Non-pigmented ciliary epithelial cell (primary cell): ENCODE measurements at regions not wholly inside any gene's neighbourhood (a gene's known extent, or its start where the extent isn't known, plus 50 kb on each side); places are given as distances from the start of the nearest gene placed in this dataset.
A peak's percentile ranks its signal among the peaks of the same experiment; 100 is the strongest.
"Not testable (repeated sequence)": the region's sequence is repeated elsewhere in the genome, so short reads cannot be mapped to it uniquely, and the experiment has no call there.

Experiments used
- DNase-seq: peaks from one replicate; pipeline ENCODE4 v3.0.0-alpha.2; 2010; ENCODE audit warnings: low read depth

DNA sequence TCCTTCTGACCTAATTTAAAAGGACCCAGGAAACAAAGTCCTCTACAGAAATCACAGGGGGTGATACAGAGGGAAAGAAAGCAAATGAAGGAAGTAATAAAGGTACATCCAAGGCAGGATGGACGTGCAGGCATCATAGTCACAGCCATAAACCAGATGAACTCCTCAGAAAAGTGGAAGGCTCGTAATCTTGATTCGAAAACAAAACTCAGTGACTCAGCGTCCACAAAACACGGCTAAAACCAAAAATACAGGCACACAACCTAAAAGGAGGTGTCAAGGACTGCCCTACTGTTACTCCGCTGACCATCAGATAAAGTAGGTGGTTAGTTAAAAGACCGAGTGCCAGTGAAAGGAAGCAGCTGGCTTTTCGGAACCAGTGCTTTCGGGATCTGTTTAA is 81.5 kb downstream of the TRIM69 start:
- DNase-seq, result not testable (repeated sequence)

DNA sequence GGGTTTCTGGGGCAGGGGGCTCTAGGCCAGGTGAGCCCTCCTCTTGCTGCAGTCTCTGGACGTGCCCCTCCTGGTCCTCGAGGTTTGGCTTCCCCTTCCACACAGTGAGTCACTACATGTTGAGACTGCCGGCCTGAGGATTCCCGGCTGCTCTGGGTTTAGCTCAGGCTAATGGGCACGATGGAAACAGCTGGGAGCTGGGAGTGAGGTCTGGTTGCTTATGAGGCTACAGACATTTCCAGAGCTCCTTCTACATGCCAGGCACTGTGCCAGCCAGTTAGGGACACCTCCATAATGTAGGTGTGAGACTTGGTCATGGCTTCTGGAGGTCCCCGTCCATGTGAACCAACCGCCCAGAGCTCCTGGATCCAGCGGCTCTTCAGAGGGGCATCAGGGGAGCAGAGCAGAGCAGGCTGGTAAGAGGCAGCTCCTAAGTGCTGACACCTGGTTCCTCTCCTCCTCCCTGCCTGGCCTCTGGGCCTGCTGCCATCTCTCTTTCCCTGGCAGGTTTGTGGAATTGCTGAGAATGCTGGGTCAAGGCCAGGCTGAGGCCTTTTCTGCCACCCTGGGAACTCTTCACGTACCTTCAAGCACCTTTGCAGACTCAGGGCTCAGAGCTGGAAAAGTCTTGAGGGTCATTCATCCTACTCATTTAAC is 83.1 kb downstream of the TRIM69 start:
- not testable (repeated sequence) for DNase-seq

GRCh38 chr15:44820535-44820934 is 84.2 kb downstream of the TRIM69 start:
- DNase-seq, result not testable (repeated sequence)

GRCh38 chr15:44820967-44821366 is 84.6 kb downstream of the TRIM69 start:
- not testable (repeated sequence) for DNase-seq

DNA sequence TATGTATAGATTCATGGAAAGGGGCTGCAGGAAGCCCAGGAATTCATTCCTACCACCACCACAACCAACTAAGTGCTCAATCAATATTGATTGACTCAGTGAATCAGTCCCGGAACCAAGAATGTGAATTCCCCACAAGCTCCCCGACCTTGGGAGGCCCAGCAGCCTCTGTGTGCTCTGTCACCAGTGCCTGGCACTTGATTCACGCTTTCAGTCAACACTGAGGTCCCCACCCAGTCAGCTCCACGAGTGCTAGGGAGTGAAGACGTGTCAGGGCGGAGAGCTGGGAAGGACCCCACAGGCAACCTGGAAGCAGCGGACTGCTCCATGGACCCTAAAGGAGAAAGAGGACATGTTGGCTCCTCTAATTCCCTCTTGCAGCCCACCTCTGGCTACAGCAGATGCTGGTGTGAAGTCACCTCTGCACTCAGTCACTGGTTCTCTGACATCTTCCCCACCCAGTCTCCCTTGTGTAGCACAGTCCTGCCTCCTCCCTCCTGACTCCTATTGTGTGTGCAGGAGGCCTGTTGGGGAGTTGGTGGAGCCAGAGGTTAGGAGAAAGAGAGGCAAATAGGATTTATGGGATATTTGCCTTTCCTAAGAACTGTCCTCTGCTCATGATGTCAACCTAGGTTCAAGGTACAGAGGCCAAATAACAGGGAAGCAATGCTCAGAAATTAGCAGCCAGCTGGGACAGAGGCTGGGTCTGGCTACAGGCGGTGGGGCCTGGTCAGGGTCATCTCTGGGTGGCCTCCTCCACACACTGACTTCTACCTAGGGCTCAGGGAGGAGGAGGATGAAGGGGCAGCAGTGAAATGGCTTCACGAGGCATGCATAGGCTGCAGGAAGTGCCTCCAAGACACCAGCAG is 88.2 kb downstream of the TRIM69 start:
- DNase-seq, result not testable (repeated sequence)

DNA sequence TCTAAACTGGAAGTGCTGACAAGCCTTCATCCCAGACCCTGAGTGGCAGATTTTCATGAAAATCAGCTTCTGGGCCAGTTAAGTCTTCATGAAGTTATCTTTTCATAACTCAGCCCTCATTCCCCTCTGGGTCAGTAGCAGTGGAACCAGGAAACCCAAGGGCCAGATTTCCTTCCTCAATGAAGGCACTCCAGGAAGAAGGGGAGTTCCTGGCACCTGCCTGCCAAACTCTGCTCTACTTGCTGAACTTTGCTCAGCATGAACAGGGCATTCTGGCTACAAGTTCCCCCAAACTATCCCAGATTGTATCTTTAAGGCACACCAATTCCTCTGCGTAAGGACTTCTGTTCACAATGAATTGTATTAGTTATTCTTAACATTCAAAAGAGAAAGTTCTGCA is 90.3 kb downstream of the TRIM69 start:
- DNase-seq, result not testable (repeated sequence)

DNA sequence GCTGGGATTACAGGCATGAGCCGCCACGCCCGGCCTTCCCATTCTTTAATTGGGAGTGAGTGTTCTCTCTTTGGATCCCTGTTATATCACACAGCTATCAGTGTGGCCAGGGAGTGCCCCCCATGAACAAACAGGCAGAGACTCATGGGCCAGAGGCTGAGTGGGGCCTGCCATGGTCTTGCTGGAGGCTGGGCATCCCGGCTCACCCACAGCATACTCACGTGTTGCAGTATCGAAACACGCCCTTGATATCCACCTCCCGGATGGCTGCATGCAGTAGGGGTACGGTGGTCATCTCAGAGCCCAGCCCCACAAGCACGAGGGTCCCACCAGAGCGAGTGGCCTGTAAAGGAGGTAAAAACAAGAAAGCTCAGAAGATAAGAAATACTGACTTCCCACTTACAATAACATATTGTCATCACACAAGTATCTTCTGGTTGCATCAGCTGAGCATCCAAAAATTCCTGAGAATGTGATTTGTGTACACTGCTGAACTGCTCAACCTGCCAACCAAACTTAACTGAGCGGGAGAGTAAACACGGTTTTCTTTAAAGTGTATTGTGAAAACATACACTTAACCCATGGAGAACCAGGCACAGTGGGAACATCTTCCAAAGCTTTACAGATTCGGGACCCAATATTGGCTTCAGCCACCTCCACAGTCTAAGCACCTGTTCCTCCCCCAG is 92.0 kb downstream of the TRIM69 start:
- DNase-seq, result not testable (repeated sequence)

- DNase-seq, result not testable (repeated sequence)
Measured at GRCh38 chr15:44829150-44829549, 92.8 kb downstream of the TRIM69 start.

DNA sequence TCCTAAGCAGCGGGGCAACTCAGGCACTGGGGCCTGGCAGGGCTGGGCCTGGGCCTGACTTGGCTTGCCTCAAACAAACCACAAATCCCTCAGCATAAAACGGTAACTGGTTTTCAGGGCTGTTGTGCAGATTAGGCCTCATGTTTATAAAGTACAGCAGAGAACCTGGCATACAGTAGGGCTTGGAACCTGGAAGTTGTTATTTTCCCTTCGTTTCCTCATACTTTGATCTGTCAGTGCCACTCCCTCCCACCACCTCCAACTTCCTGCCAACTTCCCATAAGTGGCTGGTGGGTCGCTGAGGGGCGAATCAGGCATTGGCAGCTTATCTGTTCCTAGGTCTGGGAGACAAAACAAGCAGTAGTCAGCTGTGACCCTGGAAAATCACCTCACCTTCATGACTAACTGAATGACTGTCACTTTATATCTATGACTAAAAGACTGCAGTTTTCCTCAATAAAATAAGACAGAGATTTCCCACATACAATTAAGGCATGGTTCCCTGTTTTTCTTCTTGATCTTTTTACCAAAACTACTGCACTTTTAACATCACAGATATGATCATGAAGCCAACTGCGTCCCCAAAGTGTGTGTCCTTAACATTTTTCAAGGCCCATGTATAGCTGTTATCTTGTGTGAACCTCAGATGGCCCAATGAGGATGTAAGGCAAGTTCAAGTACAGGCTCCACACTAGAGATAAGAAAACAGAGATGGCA is 94.5 kb downstream of the TRIM69 start:
- DNase-seq, result not testable (repeated sequence)

- not testable (repeated sequence) for DNase-seq
Measured at GRCh38 chr15:44831409-44831741, 95.0 kb downstream of the TRIM69 start.

DNA sequence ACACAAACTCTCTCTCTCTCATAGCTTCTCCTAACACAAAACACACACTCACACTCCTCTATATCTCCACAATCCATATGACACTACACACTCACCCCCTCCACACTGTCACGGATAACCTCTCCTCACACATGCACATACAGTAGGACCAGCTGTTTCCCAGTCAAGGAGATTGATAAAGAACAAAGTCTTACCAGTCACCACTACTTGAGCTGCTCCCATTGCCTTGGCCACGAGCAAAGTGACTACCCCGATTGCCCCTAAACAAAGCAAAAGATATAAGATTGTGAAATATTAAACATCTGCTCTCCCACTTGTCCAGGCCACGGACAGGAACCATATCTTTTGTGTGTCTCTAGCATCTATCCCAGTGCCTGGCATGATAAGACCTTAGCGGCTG is 95.8 kb downstream of the TRIM69 start:
- DNase-seq, result not testable (repeated sequence)

DNA sequence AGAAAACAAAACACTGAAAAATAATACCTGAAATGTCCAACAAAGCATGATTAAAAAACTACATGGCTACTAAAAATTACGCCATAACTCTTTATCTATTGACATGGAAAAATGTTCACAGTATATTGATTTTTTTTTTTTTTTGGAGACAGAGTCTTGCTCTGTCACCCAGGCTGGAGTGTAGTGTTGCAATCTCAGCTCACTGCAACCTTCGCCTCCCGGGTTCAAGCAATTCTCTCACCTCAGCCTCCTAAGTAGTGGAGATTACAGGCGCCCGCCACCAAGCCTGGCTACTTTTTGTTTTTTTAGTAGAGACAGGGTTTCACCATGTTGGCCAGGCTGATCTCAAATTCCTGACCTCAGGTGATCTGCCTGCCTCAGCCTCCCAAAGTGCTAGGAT is 96.8 kb downstream of the TRIM69 start:
- DNase-seq, result not testable (repeated sequence)

DNA sequence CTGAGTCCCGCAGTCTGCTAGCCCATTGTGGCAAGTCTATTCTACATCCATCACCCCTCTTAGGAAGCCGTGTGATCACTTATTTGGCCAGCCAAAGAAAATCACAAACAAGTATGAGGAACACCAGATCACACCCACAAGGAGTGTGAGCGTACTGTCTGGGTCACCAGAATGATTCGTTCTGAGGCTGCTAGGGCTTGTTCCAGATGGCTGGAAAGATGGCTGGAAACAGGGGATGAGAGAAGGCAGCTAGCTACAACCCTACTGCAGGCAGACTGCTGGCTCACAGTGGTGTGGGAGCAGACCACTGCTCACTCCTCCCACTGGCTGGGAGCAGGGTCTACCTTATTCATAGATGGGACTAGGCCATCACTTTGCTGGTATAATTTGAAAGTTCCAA is 97.4 kb downstream of the TRIM69 start:
- DNase-seq, result not testable (repeated sequence)

DNA sequence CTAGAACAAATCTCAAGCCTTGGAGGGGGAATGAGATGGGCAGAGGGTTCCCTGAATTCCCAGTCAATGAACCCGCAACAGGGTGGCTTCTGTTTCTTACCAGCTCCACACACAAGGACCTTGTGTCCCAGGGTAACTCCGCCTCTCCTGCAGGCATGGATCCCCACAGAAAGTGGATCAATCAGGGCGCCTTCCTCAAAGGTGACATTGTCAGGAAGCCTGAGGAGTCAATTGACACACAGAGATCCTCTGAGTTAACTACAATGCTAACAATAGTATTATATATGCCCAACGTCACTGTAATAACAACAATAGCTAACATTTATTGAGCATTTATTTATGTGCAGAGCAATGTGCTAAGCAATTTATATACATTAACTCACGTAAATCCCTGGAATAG is 98.8 kb downstream of the TRIM69 start:
- not testable (repeated sequence) for DNase-seq

GRCh38 chr15:44836094-44836493 is 99.8 kb downstream of the TRIM69 start:
- DNase-seq, result no peak

DNA sequence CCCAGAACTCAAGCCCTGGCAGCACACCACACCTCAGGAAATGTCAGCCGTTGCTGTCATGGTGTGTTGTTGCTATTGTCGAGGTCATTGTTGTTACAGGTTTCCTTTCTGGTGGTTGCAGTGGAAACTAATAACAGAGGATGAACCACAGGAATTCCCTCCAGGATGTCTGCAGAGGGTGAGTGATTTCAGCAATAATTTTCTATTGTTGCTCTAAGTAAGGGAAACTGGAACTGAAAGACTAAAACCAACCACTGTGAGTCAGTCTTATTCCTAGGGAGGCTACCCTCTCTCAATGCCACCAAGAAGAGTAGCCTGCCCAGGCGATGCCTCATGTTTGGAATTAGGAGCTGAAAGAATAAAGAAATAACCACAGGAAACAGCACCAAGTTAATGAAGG is 102.6 kb downstream of the TRIM69 start:
- peak; percentile 36 for DNase-seq

GRCh38 chr15:44841762-44842161 is 105.4 kb downstream of the TRIM69 start:
- DNase-seq, result not testable (repeated sequence)

DNA sequence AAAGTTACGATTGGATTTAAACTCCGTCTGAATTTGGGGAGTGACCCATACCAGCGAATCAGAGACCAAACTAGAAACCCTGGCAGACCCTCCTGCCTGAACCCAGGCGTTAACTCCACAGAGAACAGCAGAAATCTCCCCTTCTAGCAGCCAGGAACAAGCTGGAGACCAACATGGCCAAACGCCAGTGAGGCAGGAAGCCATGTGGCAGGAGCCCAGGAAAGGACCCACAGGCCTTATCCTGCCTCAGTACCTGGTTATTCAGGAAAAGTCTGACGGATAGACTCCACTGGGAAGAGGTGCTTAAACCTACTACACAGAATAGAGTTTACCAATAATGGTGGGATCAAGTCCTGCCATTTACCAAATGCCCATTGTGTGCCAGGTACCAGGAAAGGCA is 106.6 kb downstream of the TRIM69 start:
- not testable (repeated sequence) for DNase-seq

- not testable (repeated sequence) for DNase-seq
Measured at GRCh38 chr15:44844936-44845335, 108.6 kb downstream of the TRIM69 start.

DNA sequence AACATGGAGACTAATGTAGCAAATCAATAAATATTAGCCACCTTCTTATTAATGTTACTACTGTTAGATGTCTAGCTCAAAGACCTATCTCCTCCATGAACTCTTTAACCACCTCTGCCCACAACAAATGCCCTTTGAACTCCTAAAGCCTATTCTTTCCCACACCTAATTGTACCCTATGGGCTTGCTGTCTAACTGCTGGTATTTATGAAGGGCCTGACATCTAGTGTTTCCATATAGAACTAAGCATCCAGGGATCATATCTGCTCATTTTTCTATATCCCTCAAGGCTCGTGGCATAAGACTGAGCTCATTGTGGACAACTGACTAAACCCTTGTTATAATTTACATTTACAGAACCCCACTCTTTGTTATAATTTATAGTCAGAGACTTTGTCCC is 109.8 kb downstream of the TRIM69 start:
- not testable (repeated sequence) for DNase-seq

DNA sequence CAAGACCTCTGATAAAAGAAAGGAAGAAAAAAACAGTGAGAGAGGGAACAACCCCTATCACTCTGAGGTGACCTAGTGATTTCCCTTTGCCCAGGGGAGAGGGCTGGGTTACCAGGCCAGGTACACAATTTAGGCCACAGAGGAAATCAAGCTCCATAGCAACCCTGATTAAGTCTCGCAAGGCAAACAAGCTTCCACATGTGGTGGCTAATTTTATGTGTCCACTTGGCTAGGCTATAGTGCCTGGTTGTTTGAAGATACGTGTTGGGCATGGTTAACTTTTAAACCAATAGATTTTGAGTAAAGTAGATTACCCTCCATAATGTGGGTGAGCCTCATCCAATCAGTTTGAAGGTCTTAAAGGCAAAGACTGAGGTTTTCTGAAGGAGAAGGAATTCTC is 108.9 kb upstream of the TERB2 start:
- not testable (repeated sequence) for DNase-seq

DNA sequence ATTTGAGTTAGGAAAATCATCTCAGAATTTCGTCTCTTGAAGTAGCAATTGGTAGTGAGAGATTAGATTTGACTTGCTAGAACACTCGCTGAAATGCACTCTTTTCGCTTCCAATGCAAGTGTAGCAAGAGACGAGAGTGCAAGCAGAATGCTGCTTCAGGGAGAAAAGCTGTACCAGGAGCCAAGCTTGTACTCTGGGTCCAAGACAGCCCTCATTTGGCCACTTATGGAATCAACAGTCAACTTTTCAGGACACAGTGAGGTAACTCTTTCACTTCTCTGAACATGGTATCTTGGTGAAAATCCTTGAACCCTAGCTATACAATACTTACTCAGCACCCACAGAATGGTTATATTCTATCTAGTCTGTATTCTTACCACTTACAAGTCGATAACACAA is 107.6 kb upstream of the TERB2 start:
- not testable (repeated sequence) for DNase-seq
